NCI-H1417 (cell line): ENCODE measurements at regions not wholly inside any gene's neighbourhood (a gene's known extent, or its start where the extent isn't known, plus 50 kb on each side); places are given as distances from the start of the nearest gene placed in this dataset.

Source experiments
- DNase-seq, 3 experiments: peaks; one replicate each; lab custom pipeline; 2025; lab: John Stamatoyannopoulos, UW

GRCh38 chr13:30845297-30846214 is 60.5 kb upstream of the MEDAG start:
- DNase-seq = no peak

DNA sequence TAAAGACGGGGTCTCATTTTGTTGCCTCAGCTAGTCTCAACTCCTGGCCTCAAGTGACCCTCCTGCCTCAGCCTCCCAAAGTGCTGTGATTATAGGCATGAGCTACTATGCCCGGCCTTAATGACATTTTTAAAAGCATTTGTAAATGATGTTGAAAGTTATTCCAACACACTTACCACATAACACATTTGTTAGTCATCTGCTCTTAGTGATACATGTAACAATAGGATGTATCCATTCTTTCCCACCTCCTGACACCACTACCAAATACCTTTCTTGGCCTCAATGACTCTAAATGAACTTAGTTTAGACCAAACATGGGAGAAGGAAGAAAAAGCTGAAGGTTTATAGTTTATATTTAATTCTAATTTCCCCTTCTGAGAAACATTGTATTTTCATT is 59.8 kb upstream of the MEDAG start:
- DNase-seq = no peak

DNA sequence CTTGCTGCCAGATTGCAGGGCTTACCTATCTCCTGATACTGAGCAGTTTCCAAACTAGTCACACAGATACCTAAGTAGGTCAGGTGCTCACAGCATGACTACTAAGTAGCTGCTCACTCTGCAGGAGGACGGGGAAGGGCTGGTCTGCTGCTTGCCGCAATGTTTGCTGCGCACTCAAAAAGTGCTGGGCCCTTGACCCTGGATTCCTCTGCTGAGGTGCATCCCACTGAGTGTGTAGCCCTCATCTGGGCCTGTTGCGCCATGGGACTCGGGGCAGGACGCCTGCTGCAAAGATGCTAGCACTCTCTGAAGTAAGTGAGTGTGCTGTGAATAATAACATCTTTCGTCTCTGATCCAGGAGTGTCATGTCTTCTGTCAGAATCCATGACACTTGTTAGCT is 59.2 kb upstream of the MEDAG start:
- no peak for DNase-seq

DNA sequence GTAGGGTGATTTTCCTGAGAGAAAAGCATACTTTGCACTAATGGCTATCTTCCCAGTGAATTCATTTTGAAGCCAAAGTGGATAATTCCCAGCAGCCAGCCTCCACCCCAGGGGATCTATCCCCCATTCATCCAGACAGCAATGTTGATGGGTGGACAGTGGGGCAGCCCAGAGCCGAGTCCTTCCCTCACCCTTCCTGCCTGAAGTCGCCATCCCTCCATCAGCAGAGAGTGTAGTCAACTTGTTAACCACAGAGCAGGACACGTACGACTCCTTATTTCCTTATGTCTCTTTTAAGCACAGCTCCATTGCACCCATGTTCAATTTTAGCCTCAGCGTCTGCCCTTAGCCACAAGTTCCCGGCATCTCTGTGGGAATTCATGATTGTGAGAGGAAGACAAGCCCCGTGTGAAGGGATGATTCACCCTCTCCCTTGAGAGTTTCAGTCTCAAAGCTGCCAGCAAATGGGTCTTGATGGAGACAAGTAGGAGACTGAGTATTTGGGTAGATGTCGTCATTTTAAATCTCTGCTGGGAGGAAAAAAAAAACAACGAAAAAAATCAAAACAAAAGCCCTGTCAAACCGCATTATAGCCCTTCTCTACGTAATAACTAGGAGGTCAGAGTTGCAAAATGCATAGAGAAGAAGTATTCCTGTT is 58.3 kb upstream of the MEDAG start:
- DNase-seq = no peak

DNA sequence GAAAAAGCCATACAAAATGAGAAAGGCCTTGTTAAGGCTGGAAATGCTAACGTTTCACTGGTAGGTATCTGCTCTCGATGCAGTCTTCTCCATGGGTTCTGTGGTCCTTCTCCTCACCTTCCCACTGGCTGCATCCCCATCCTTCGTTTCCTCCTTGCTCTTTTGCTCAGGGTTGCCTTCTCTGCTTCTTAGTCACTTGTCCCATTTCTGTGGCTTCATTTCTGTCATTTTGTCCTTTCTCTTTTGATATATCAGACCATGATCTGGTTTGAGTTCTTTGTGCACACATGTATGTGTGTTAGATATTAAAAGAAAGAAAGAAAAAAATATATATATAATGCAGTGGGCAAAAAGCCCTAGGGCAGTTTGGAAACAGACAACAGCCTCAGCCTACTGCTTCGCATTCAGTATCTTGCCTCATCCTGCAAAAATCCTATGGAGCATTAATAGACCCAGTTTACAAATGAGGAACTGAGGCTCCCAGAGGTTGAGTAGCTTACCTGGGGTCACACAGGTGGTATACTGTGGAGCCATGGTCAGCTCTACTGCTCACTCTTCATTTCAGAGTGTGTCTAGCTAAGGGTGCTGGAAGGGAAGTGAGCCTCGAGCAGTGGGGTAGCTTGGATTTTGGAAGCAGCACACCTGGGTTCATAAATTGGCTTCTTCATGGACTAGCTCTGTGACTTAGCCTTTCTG is 57.6 kb upstream of the MEDAG start:
- no peak for DNase-seq

DNA sequence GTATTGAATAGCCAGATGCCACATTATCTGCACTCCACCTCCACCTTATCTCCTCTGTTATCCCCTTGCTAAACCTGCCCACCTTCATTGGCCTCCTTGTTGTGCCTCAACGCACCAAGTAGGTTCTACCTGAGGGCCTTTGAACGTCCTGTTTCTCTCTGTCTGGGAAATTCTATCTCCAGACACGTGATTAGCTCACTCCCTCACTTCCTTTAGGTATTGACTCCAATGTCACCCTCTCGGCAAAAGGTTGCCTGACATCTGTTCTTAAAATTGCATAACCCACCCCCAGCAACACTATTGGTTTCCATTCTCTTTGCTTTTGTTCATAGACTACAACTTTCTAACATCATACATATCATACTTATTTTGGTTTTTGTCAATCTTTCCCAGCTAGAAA is 56.5 kb upstream of the MEDAG start:
- no peak for DNase-seq

DNA sequence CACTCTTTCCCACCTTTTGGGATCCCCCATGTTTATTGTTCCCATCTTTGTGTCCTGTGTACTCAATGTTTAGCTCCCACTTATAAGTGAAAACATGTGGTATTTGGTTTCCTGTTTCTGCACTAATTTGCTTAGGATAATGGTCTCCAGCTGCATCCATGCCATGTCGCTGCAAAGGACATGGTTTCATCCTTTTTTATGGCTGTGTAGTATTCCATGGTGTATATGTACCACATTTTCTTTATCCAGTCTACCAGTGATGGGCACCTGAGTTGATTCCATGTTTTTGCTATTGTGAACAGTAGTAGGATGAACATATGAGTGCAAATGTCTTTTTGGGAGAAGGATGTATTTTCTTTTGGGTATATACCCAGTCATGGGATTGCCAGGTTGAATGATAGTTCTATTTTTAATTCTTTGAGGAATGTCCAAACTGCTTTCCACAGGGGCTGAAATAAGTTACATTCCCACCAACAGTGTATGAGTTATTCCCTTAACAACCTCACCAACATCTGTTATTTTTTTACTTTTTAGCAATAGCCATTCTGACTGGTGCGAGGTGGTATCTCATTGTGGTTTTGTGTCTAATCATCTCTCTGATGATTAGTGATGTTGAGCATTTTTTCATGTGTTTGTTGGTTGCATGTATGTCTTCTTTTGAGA is 55.7 kb upstream of the MEDAG start:
- DNase-seq = no peak

- DNase-seq = no peak
Measured at GRCh38 chr13:30850867-30851211, 55.2 kb upstream of the MEDAG start.

- DNase-seq = no peak
Measured at GRCh38 chr13:30851697-30852096, 54.4 kb upstream of the MEDAG start.

DNA sequence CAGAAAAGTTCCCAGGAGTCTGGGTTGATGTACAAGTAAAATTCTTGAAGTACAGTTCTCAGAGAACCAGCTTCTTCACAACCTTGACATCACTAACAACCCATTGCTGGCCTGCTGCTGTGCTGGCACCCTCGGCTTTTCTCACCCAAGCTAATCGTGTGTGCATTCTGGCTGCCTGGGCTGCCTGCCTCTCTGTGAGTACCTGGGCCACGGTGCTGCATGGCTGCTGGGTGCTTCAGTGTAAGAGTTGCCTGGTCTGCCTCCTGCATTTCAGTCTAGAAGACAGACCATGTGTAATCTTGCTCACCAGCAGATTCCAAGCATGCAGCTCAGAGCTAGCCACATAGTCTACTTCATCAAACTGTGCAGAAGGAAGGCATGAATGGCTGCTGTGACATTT is 50.5 kb upstream of the MEDAG start:
- no peak for DNase-seq

- DNase-seq = no peak
Measured at GRCh38 chr13:30856005-30856790, 49.9 kb upstream of the MEDAG start.
